GM12865 (cell line): ENCODE measurements at regions not wholly inside any gene's neighbourhood (a gene's known extent, or its start where the extent isn't known, plus 50 kb on each side); places are given as distances from the start of the nearest gene placed in this dataset.

Source experiments
- DNase-seq: peaks from one replicate; pipeline ENCODE4 v3.0.0; 2010; ENCODE audit warnings: low read depth
- H3K4me3 ChIP-seq: 2 replicates; pipeline ENCODE4 v1.5.1; 2011; ENCODE audit warnings: mild to moderate bottlenecking, low read depth, low read length, control low read depth
- TF ChIP-seq, protein P1 (sequence below): IDR thresholded peaks from 2 replicates; pipeline ENCODE4 v1.5.1; 2011; ENCODE audit warnings: low read length, control low read depth, low read depth, inconsistent platforms; ENCODE audit not compliant: insufficient read depth; ENCODE audit errors: missing control alignments

DNA sequence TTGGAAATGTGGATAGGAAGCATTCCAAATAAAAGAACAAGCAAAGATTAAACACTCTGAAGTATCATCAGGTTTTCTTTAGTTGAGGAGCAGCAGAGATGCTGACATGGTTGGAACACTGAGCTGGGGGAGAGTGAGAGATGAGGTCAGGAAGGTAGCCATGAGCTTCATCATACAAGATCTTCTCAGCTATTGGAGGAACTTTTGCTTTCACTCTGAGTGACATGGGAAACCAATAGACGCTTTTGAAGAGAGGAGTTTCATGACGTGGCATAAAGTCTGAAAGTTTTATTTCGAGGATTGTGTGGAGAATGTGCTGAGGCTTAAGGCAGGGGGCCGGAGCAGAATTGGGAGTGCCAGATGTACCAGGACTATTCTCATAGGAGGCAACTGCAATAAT, 616.2 kb upstream of the CAMK1G start:
- TF ChIP-seq, protein P1, sequence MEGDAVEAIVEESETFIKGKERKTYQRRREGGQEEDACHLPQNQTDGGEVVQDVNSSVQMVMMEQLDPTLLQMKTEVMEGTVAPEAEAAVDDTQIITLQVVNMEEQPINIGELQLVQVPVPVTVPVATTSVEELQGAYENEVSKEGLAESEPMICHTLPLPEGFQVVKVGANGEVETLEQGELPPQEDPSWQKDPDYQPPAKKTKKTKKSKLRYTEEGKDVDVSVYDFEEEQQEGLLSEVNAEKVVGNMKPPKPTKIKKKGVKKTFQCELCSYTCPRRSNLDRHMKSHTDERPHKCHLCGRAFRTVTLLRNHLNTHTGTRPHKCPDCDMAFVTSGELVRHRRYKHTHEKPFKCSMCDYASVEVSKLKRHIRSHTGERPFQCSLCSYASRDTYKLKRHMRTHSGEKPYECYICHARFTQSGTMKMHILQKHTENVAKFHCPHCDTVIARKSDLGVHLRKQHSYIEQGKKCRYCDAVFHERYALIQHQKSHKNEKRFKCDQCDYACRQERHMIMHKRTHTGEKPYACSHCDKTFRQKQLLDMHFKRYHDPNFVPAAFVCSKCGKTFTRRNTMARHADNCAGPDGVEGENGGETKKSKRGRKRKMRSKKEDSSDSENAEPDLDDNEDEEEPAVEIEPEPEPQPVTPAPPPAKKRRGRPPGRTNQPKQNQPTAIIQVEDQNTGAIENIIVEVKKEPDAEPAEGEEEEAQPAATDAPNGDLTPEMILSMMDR: no peak
- DNase-seq: peak; percentile 9
- H3K4me3 ChIP-seq: no peak overlapping the region

DNA sequence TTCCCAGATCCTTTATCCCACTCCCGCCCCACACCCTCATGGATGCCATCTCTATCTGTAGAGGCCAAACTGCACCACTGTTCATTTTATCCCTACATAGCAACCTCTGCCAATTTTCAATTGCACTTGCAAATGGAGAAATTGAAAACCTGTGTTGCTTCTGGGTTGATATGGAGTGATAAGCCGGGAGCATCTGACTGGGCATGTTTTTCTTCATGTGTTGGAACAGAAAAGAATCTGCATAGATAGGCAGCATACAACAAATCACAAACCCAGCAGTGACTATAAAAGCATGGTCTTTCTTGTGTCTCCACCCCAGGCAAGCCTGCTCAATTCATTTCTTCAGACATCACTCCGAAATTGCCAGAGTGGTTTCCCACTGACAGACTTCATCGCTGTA, 608.8 kb upstream of the CAMK1G start:
- DNase-seq: no peak
- H3K4me3 ChIP-seq: no peak overlapping the region
- TF ChIP-seq, protein P1: no peak

DNA sequence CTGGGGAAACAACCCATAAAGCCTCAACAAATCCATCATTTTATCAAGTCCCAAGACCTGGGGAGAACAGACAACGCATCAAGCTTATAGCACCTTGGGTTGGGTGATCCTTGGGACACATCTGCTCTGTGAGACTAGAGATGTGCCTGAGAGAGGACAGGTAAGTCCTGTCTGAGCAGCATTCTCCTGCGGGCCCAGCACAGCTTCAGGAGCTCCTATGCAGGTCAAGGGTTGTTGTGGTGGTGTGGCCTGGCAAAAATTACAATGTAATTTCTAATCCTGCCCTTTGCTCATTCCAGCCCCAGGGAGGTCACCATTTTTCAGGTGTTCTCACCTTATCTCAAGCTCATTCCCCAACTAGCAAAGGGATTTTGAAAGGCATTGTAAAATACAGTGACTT, 608.1 kb upstream of the CAMK1G start:
- no peak for DNase-seq
- TF ChIP-seq, protein P1: no peak
- H3K4me3 ChIP-seq: no peak overlapping the region

DNA sequence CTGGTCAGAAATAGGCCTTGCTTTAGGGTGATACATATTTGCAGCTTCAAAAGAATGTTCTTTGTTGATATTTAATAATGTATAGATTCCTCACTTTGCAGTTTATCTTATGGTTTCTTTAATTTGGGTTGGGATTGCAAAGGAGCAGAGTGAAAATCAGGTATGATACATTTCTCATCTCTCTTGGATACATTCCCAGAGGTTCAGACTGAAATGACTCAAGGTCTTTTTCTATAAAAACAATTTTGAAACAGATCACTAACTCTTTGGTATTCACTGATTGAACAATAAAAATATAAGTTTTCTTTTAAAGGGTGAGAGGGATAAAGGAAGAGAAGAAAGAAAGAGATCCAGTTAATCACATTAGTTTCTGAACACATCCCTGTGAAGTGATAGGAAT, 606.5 kb upstream of the CAMK1G start:
- TF ChIP-seq, protein P1: no peak
- H3K4me3 ChIP-seq: no peak overlapping the region
- no peak for DNase-seq

DNA sequence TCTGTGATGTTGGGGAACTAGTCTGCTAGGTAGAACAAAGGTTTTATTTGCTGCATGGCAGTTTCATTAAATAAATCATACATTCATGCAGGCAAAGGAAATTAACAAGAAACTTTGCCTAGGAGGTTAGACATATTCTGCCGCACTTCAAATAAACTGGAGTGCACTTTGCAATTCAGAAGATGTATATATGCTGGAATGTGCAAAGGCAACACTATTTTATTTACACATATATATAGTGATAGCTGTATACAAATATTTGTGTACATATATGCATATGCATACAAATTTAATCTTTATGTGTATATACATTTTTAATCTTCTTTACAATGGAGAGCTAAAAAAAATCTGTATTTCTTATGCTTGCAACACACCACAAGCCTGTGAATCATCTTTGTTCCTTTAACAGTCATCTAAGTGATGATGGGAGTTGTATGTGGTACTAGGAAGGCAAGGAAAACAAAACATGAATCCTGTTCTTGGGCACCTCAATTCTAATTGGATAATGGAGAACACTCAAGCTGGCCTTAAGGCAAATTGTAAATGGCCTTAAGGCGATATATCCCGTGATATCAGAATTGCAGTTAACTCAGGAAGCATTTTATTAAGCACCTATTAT, 605.8 kb upstream of the CAMK1G start:
- TF ChIP-seq, protein P1: no peak
- DNase-seq: no peak

DNA sequence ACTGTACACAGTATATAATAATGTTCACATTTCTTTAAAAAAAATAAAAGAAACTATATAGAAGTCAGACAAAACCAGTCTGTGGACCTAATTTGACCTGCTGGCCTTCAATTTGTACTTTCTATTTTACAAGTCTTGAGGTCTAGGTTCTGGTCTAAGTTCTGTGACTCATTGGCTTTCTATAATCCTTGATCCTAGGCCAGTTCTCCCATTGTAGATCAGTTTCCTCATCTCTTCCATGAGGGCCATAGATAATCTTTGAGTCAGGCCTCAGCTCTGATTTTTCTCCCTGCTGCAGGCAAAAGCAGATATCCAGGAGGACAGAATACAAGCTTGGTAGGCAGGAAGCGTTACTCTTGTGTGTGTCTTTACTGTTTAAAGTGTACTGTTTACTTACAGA, 603.7 kb upstream of the CAMK1G start:
- no peak for DNase-seq
- no peak overlapping the region for H3K4me3 ChIP-seq
- TF ChIP-seq, protein P1: no peak

More for the DNA sequence above, 605.8 kb upstream of the CAMK1G start:
- no peak overlapping the region for H3K4me3 ChIP-seq

DNA sequence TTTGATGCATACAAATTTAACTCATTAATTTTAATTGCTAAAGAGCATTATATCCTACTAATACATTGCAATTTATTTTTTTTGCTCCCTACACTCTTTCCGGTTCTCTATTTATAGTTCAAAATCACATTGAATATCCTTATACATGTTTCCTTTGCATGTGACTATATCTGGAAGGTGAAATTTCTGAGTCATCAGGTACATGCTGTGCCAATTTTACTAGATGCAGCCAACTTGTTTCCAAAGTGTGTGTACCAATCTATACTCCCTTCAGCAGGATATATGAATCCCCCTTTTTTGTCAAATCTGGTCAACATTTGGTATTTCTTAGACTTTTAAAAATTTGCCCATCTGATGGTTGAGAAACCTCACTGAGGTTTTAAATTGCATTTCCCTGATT, 602.9 kb upstream of the CAMK1G start:
- TF ChIP-seq, protein P1: no peak
- no peak overlapping the region for H3K4me3 ChIP-seq
- DNase-seq: no peak
